Neural cell (in vitro differentiated cells): ENCODE measurements at regions not wholly inside any gene's neighbourhood (a gene's known extent, or its start where the extent isn't known, plus 50 kb on each side); places are given as distances from the start of the nearest gene placed in this dataset.
"Not testable (repeated sequence)": the region's sequence is repeated elsewhere in the genome, so short reads cannot be mapped to it uniquely, and the experiment has no call there.

Experiments
- EP300 ChIP-seq: fragments of 450-650 bp; conservative IDR thresholded peaks from 2 replicates; pipeline ENCODE4 v1.6.1; 2014; ENCODE audit warnings: antibody characterized with exemption, mild to moderate bottlenecking, moderate library complexity; ENCODE audit not compliant: poor library complexity, severe bottlenecking
- EZH2 ChIP-seq: fragments of 200-600, 300-800 bp; shearing (Covaris generic), sonication (generic); IDR thresholded peaks from 2 replicates; pipeline ENCODE4 v1.6.1; 2014; ENCODE audit warnings: antibody characterized with exemption, low read length, borderline replicate concordance, mild to moderate bottlenecking; ENCODE audit not compliant: insufficient read depth, poor library complexity, severe bottlenecking
- MXI1 ChIP-seq: fragments of 450-650 bp; conservative IDR thresholded peaks from 2 replicates; pipeline ENCODE4 v1.6.1; 2014; ENCODE audit warnings: antibody characterized with exemption, mild to moderate bottlenecking; ENCODE audit not compliant: poor library complexity, severe bottlenecking
- POLR2AphosphoS5 ChIP-seq: IDR thresholded peaks from 2 replicates; pipeline ENCODE4 v1.6.1; 2012
- RAD21 ChIP-seq: fragments of 450-650 bp; conservative IDR thresholded peaks from 2 replicates; pipeline ENCODE4 v1.6.1; 2014; ENCODE audit warnings: antibody characterized with exemption, mild to moderate bottlenecking, moderate library complexity
- SMC3 ChIP-seq: fragments of 450-650 bp; conservative IDR thresholded peaks from 2 replicates; pipeline ENCODE4 v1.6.1; 2014; ENCODE audit warnings: antibody characterized with exemption, mild to moderate bottlenecking, moderate library complexity; ENCODE audit not compliant: poor library complexity
- TAF1 ChIP-seq: IDR thresholded peaks from 2 replicates; pipeline ENCODE4 v1.6.1; 2012; ENCODE audit warnings: low read depth
- TF ChIP-seq, protein P1 (sequence below): fragments of 450-650 bp; IDR thresholded peaks from 2 replicates; pipeline ENCODE4 v1.5.1; 2014; ENCODE audit warnings: antibody characterized with exemption, mild to moderate bottlenecking, moderate library complexity; ENCODE audit not compliant: poor library complexity, severe bottlenecking
- TF ChIP-seq, protein P2 (sequence below): IDR thresholded peaks from 2 replicates; pipeline ENCODE4 v1.6.1; 2012; ENCODE audit warnings: borderline replicate concordance

DNA sequence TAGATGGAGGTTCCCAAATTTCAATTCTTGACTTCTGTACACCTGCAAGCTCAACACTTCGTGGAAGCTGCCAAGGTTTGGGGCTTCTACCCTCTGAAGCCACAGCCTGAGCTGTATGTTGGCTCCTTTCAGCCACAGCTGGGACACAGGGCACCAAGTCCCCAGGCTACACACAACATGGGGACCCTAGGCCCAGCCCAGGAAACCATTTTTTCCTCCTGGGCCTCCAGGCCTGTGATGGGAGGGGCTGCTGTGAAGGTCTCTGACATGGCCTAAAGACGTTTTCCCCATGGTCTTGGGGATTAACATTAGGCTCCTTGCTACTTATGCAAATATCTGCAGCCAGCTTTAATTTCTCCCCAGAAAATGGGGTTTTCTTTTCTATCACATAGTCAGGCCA lies 97.7 kb downstream of the GPRASP3 start:
- TF ChIP-seq, protein P1, sequence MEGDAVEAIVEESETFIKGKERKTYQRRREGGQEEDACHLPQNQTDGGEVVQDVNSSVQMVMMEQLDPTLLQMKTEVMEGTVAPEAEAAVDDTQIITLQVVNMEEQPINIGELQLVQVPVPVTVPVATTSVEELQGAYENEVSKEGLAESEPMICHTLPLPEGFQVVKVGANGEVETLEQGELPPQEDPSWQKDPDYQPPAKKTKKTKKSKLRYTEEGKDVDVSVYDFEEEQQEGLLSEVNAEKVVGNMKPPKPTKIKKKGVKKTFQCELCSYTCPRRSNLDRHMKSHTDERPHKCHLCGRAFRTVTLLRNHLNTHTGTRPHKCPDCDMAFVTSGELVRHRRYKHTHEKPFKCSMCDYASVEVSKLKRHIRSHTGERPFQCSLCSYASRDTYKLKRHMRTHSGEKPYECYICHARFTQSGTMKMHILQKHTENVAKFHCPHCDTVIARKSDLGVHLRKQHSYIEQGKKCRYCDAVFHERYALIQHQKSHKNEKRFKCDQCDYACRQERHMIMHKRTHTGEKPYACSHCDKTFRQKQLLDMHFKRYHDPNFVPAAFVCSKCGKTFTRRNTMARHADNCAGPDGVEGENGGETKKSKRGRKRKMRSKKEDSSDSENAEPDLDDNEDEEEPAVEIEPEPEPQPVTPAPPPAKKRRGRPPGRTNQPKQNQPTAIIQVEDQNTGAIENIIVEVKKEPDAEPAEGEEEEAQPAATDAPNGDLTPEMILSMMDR = not testable (repeated sequence)
- not testable (repeated sequence) for TF ChIP-seq RAD21, EZH2, TAF1, EP300, SMC3, POLR2AphosphoS5, MXI1
- TF ChIP-seq, protein P2, sequence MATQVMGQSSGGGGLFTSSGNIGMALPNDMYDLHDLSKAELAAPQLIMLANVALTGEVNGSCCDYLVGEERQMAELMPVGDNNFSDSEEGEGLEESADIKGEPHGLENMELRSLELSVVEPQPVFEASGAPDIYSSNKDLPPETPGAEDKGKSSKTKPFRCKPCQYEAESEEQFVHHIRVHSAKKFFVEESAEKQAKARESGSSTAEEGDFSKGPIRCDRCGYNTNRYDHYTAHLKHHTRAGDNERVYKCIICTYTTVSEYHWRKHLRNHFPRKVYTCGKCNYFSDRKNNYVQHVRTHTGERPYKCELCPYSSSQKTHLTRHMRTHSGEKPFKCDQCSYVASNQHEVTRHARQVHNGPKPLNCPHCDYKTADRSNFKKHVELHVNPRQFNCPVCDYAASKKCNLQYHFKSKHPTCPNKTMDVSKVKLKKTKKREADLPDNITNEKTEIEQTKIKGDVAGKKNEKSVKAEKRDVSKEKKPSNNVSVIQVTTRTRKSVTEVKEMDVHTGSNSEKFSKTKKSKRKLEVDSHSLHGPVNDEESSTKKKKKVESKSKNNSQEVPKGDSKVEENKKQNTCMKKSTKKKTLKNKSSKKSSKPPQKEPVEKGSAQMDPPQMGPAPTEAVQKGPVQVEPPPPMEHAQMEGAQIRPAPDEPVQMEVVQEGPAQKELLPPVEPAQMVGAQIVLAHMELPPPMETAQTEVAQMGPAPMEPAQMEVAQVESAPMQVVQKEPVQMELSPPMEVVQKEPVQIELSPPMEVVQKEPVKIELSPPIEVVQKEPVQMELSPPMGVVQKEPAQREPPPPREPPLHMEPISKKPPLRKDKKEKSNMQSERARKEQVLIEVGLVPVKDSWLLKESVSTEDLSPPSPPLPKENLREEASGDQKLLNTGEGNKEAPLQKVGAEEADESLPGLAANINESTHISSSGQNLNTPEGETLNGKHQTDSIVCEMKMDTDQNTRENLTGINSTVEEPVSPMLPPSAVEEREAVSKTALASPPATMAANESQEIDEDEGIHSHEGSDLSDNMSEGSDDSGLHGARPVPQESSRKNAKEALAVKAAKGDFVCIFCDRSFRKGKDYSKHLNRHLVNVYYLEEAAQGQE = not testable (repeated sequence)
